Activated CD8-positive, alpha-beta memory T cell treated with anti-CD3 and anti-CD28 coated beads, Interleukin-2, amount 50 U/mL, for 4 hours (primary cell): ENCODE measurements at regions not wholly inside any gene's neighbourhood (a gene's known extent, or its start where the extent isn't known, plus 50 kb on each side); places are given as distances from the start of the nearest gene placed in this dataset.

Experiments used
- DNase-seq: peaks from one replicate; pipeline ENCODE4 v3.0.0-alpha.2; 2020

- DNase-seq = no peak
These were observed 1373.2 kb downstream of the SUCLG1 start for GRCh38 chr2:83085869-83086268.

GRCh38 chr2:83081826-83082690 is 1377.0 kb downstream of the SUCLG1 start:
- DNase-seq = no peak

GRCh38 chr2:83079007-83079406 is 1380.1 kb downstream of the SUCLG1 start:
- no peak for DNase-seq

- no peak for DNase-seq
These were observed 1386.3 kb downstream of the SUCLG1 start for GRCh38 chr2:83072767-83073166.

- no peak for DNase-seq
These were observed 1387.2 kb downstream of the SUCLG1 start for GRCh38 chr2:83071914-83072313.

GRCh38 chr2:83071352-83071751 is 1387.7 kb downstream of the SUCLG1 start:
- DNase-seq = no peak

GRCh38 chr2:83069724-83070123 is 1389.4 kb downstream of the SUCLG1 start:
- no peak for DNase-seq

GRCh38 chr2:83068714-83069113 is 1390.4 kb downstream of the SUCLG1 start:
- DNase-seq = no peak

- DNase-seq = no peak
These were observed 1391.1 kb downstream of the SUCLG1 start for GRCh38 chr2:83067947-83068346.

- no peak for DNase-seq
These were observed 1395.1 kb downstream of the SUCLG1 start for GRCh38 chr2:83063933-83064332.

GRCh38 chr2:83063511-83063910 is 1395.6 kb downstream of the SUCLG1 start:
- DNase-seq = no peak

GRCh38 chr2:83058683-83059082 is 1400.4 kb downstream of the SUCLG1 start:
- no peak for DNase-seq

GRCh38 chr2:83055376-83056010 is 1403.6 kb downstream of the SUCLG1 start:
- DNase-seq = no peak

GRCh38 chr2:83054751-83055150 is 1404.3 kb downstream of the SUCLG1 start:
- DNase-seq = no peak

- DNase-seq = no peak
These were observed 1407.4 kb downstream of the SUCLG1 start for GRCh38 chr2:83051538-83052170.

- DNase-seq = no peak
These were observed 1417.0 kb downstream of the SUCLG1 start for GRCh38 chr2:83042053-83042452.

GRCh38 chr2:83022631-83023210 is 1436.4 kb downstream of the SUCLG1 start:
- DNase-seq = no peak

GRCh38 chr2:83017366-83018090 is 1441.6 kb downstream of the SUCLG1 start:
- DNase-seq = no peak

GRCh38 chr2:83016343-83017110 is 1442.6 kb downstream of the SUCLG1 start:
- DNase-seq = no peak

- no peak for DNase-seq
These were observed 1443.2 kb downstream of the SUCLG1 start for GRCh38 chr2:83015900-83016299.

- no peak for DNase-seq
These were observed 1443.9 kb downstream of the SUCLG1 start for GRCh38 chr2:83015035-83015715.
